H9 (cell line): ENCODE measurements at regions not wholly inside any gene's neighbourhood (a gene's known extent, or its start where the extent isn't known, plus 50 kb on each side); places are given as distances from the start of the nearest gene placed in this dataset.
A peak's percentile ranks its signal among the peaks of the same experiment; 100 is the strongest.

Experiments
- DNase-seq: peaks from one replicate; pipeline ENCODE4 v3.0.0-alpha.2; 2017
- H2AFZ ChIP-seq: one replicate; pipeline ENCODE4 v1.6.1; 2013; ENCODE audit warnings: mild to moderate bottlenecking, low read length, control low read depth, moderate library complexity
- H2AK5ac ChIP-seq: 2 replicates; pipeline ENCODE4 v1.6.1; 2013; ENCODE audit warnings: low read length, control low read depth, mixed read lengths; ENCODE audit not compliant: insufficient read length
- H2BK120ac ChIP-seq: one replicate; pipeline ENCODE4 v1.6.1; 2013; ENCODE audit warnings: low read depth, mild to moderate bottlenecking, low read length, control low read depth, inconsistent platforms; ENCODE audit not compliant: poor library complexity, severe bottlenecking
- H2BK12ac ChIP-seq: 2 replicates; pipeline ENCODE4 v1.6.1; 2013; ENCODE audit warnings: low read length, control low read depth, mixed read lengths, low read depth; ENCODE audit not compliant: insufficient read length
- H2BK15ac ChIP-seq: 2 replicates; pipeline ENCODE4 v1.6.1; 2013; ENCODE audit warnings: low read depth, low read length, control low read depth
- H2BK20ac ChIP-seq: one replicate; pipeline ENCODE4 v1.6.1; 2013; ENCODE audit warnings: low read depth, mild to moderate bottlenecking, low read length, control low read depth, inconsistent platforms; ENCODE audit not compliant: poor library complexity, severe bottlenecking
- H2BK5ac ChIP-seq: 2 replicates; pipeline ENCODE4 v1.6.1; 2013; ENCODE audit warnings: low read length, control low read depth, mixed read lengths; ENCODE audit not compliant: insufficient read length
- H3K14ac ChIP-seq: 2 replicates; pipeline ENCODE4 v1.6.1; 2013; ENCODE audit warnings: low read length, control low read depth; ENCODE audit not compliant: insufficient read depth
- H3K18ac ChIP-seq: 2 replicates; pipeline ENCODE4 v1.6.1; 2013; ENCODE audit warnings: low read depth, mild to moderate bottlenecking, mixed read lengths, low read length, control low read depth; ENCODE audit not compliant: insufficient read length
- H3K23ac ChIP-seq: 2 replicates; pipeline ENCODE4 v1.6.1; 2013; ENCODE audit warnings: low read length, control low read depth, mixed read lengths, low read depth; ENCODE audit not compliant: insufficient read length
- H3K23me2 ChIP-seq: 2 replicates; pipeline ENCODE4 v1.6.1; 2013; ENCODE audit warnings: low read depth, mild to moderate bottlenecking, mixed read lengths, low read length, control low read depth; ENCODE audit not compliant: insufficient read length, poor library complexity, severe bottlenecking
- H3K27ac ChIP-seq: 2 replicates; pipeline ENCODE4 v1.5.1; 2013; ENCODE audit warnings: low read length, control low read depth, mixed read lengths, low read depth; ENCODE audit not compliant: insufficient read length
- H3K27me3 ChIP-seq: 2 replicates; pipeline ENCODE4 v1.6.1; 2013; ENCODE audit warnings: low read length, control low read depth, inconsistent platforms; ENCODE audit not compliant: insufficient read depth
- H3K4ac ChIP-seq: 2 replicates; pipeline ENCODE4 v1.6.1; 2013; ENCODE audit warnings: low read depth, mild to moderate bottlenecking, control low read depth, inconsistent platforms, low read length, moderate library complexity
- H3K4me1 ChIP-seq: 2 replicates; pipeline ENCODE4 v1.6.1; 2013; ENCODE audit warnings: low read length, control low read depth, inconsistent platforms; ENCODE audit not compliant: insufficient read depth
- H3K4me2 ChIP-seq: 2 replicates; pipeline ENCODE4 v1.6.1; 2013; ENCODE audit warnings: low read length, control low read depth, mixed read lengths; ENCODE audit not compliant: insufficient read length, insufficient read depth
- H3K56ac ChIP-seq: 2 replicates; pipeline ENCODE4 v1.6.1; 2013; ENCODE audit warnings: low read depth, mild to moderate bottlenecking, mixed read lengths, low read length, control low read depth; ENCODE audit not compliant: insufficient read length
- H3K79me1 ChIP-seq: 2 replicates; pipeline ENCODE4 v1.6.1; 2013; ENCODE audit warnings: low read depth, mild to moderate bottlenecking, moderate library complexity, low read length, control low read depth, inconsistent platforms; ENCODE audit not compliant: insufficient read depth, poor library complexity, severe bottlenecking
- H3K79me2 ChIP-seq: 2 replicates; pipeline ENCODE4 v1.6.1; 2013; ENCODE audit warnings: low read length, control low read depth, inconsistent platforms; ENCODE audit not compliant: insufficient read depth
- H3K9ac ChIP-seq: 2 replicates; pipeline ENCODE4 v1.6.1; 2013; ENCODE audit warnings: low read length, control low read depth, mixed read lengths; ENCODE audit not compliant: insufficient read length; ENCODE audit errors: extremely low read depth
- H3K9me3 ChIP-seq: one replicate; pipeline ENCODE4 v1.6.1; 2013; ENCODE audit warnings: low read depth, low read length, inconsistent platforms; ENCODE audit not compliant: control insufficient read depth
- H3T11ph ChIP-seq: one replicate; pipeline ENCODE4 v1.6.1; 2013; ENCODE audit warnings: mild to moderate bottlenecking, low read length, control low read depth, inconsistent platforms
- H4K20me1 ChIP-seq: one replicate; pipeline ENCODE4 v1.6.1; 2013; ENCODE audit not compliant: control insufficient read depth, insufficient read length, insufficient read depth
- H4K5ac ChIP-seq: 2 replicates; pipeline ENCODE4 v1.6.1; 2013; ENCODE audit warnings: low read depth, mild to moderate bottlenecking, mixed read lengths, low read length, control low read depth; ENCODE audit not compliant: insufficient read length
- H4K8ac ChIP-seq: replicated peaks from 2 replicates; pipeline ENCODE4 v1.6.1; 2013; ENCODE audit warnings: low read length, control low read depth, mixed read lengths, low read depth; ENCODE audit not compliant: insufficient read length
- H4K91ac ChIP-seq: 2 replicates; pipeline ENCODE4 v1.6.1; 2013; ENCODE audit warnings: low read depth, mild to moderate bottlenecking, moderate library complexity, mixed read lengths, low read length, control low read depth; ENCODE audit not compliant: insufficient read length
- H3K27ac Mint-ChIP-seq, 3 experiments: 2 replicates in 2 of 3; 3 replicates in 1 of 3; pipeline ENCODE4 v1.8.0; 2020 to 2021; ENCODE audit warnings: mixed read lengths in 3 of 3, mild to moderate bottlenecking in 1 of 3, moderate library complexity in 1 of 3
- H3K27me3 Mint-ChIP-seq: 2 replicates; pipeline ENCODE4 v1.8.0; 2021; ENCODE audit warnings: low read depth, mild to moderate bottlenecking, moderate library complexity, mixed read lengths
- H3K36me3 Mint-ChIP-seq, 3 experiments: 2 replicates in 2 of 3; 3 replicates in 1 of 3; pipeline ENCODE4 v1.8.0; 2020 to 2021; ENCODE audit warnings: low read depth in 3 of 3, mixed read lengths in 3 of 3; ENCODE audit not compliant: insufficient read depth in 1 of 3
- H3K4me1 Mint-ChIP-seq, 2 experiments: 2 replicates each; pipeline ENCODE4 v1.8.0; 2020; ENCODE audit warnings: mixed read lengths in 2 of 2
- H3K4me3 Mint-ChIP-seq, 2 experiments: 2 replicates in 1 of 2; 3 replicates in 1 of 2; pipeline ENCODE4 v1.8.0; 2020 to 2021; ENCODE audit warnings: mild to moderate bottlenecking in 2 of 2, mixed read lengths in 2 of 2, moderate library complexity in 1 of 2
- H3K9me3 Mint-ChIP-seq, 2 experiments: 2 replicates in 1 of 2; 3 replicates in 1 of 2; pipeline ENCODE4 v1.8.0; 2020; ENCODE audit warnings: mild to moderate bottlenecking in 2 of 2, mixed read lengths in 2 of 2, moderate library complexity in 1 of 2
- WGBS: extraction: QIAGEN DNeasy Blood & Tissue Kit; methylation state at CpG from one replicate; pipeline ENCODE4 v1.1.7; 2013; ENCODE audit warnings: missing lambda C conversion rate, low lambda C conversion rate, mixed read lengths; ENCODE audit not compliant: insufficient read length; ENCODE audit errors: extremely low coverage; 5-methylcytosine and 5-hydroxymethylcytosine counted together
- TF ChIP-seq, protein P1 (sequence below): fragments of 200-600 bp; sonication (generic); conservative IDR thresholded peaks from 3 replicates; pipeline ENCODE4 v1.8.0; 2021; ENCODE audit warnings: antibody characterized with exemption, mild to moderate bottlenecking

DNA sequence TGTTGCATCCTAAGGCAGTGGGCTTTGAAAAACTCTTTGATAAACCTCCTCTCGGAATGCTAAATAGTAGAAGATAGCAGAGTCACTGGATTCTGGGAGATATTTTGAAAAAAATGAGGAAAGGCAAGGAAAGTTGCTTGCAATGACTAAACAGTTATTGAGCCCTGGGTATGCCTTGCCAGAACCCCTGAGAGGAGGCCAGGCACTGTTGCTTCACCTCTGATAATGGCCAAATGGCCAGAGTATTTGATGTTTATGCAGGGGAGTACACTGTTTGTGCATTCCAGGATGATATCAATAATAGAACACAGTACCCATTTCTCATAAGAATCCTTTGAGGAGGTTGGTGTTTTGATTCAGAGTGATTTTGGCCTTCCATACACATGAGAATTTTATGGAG, 935.1 kb upstream of the WWC1 start:
- H4K8ac ChIP-seq = no peak overlapping the region
- H3K79me1 ChIP-seq = no peaks in the 10 kb centered on the region
- H4K91ac ChIP-seq = no peak overlapping the region
- H2BK12ac ChIP-seq = no peak overlapping the region
- no CpG with 5 or more reads among the region's 1 CpG for WGBS
- no peak overlapping the region for H2BK15ac ChIP-seq
- H4K20me1 ChIP-seq = no peaks in the 10 kb centered on the region
- no peak overlapping the region for H4K5ac ChIP-seq
- H3K18ac ChIP-seq = no peak overlapping the region
- no peaks in the 10 kb centered on the region for H3K27me3 ChIP-seq
- H3K23ac ChIP-seq = no peak overlapping the region
- no peak overlapping the region for H2AK5ac ChIP-seq
- Mint-ChIP-seq H3K9me3 (no peaks in the 10 kb centered on the region), H3K27ac (no peak overlapping the region), H3K36me3 (peaks cover 0 to 4% (median 0%) of the 10 kb centered on the region in 3 experiments; a peak in 1 of 7 replicates), H3K4me3 (no peak overlapping the region), H3K27me3 (no peaks in the 10 kb centered on the region), H3K4me1 (peaks cover 24 to 29% of the 10 kb centered on the region in 2 experiments)
- H2BK120ac ChIP-seq = peak overlapping the region; percentile 1
- no peaks in the 10 kb centered on the region for H3K9me3 ChIP-seq
- no peak overlapping the region for H3K4me2 ChIP-seq
- H3K23me2 ChIP-seq = no peaks in the 10 kb centered on the region
- H3K4me1 ChIP-seq = peaks cover 6% of the 10 kb centered on the region; the same call in 1 of the 2 replicates
- TF ChIP-seq, protein P1, sequence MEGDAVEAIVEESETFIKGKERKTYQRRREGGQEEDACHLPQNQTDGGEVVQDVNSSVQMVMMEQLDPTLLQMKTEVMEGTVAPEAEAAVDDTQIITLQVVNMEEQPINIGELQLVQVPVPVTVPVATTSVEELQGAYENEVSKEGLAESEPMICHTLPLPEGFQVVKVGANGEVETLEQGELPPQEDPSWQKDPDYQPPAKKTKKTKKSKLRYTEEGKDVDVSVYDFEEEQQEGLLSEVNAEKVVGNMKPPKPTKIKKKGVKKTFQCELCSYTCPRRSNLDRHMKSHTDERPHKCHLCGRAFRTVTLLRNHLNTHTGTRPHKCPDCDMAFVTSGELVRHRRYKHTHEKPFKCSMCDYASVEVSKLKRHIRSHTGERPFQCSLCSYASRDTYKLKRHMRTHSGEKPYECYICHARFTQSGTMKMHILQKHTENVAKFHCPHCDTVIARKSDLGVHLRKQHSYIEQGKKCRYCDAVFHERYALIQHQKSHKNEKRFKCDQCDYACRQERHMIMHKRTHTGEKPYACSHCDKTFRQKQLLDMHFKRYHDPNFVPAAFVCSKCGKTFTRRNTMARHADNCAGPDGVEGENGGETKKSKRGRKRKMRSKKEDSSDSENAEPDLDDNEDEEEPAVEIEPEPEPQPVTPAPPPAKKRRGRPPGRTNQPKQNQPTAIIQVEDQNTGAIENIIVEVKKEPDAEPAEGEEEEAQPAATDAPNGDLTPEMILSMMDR = no peak
- H3K79me2 ChIP-seq = no peaks in the 10 kb centered on the region
- no peak for DNase-seq
- H3K14ac ChIP-seq = no peak overlapping the region
- H3T11ph ChIP-seq = no peak overlapping the region
- no peak overlapping the region for H3K4ac ChIP-seq
- no peak overlapping the region for H2BK20ac ChIP-seq
- H3K27ac ChIP-seq = no peak overlapping the region
- no peak overlapping the region for H3K9ac ChIP-seq
- no peak overlapping the region for H2BK5ac ChIP-seq
- no peak overlapping the region for H2AFZ ChIP-seq
- no peak overlapping the region for H3K56ac ChIP-seq
